AG04450 (cell line): ENCODE measurements at regions not wholly inside any gene's neighbourhood (a gene's known extent, or its start where the extent isn't known, plus 50 kb on each side); places are given as distances from the start of the nearest gene placed in this dataset.
"Not testable (repeated sequence)": the region's sequence is repeated elsewhere in the genome, so short reads cannot be mapped to it uniquely, and the experiment has no call there.

Experiments used
- CTCF ChIA-PET: fragments of 300-600, 350-600 bp; formaldehyde crosslinking; extraction: SDS; loops from one replicate; lab custom pipeline; 2022; ENCODE audit warnings: antibody characterized with exemption, inconsistent platforms; lab: Charles Lee
- POLR2A ChIA-PET: fragments of 350-600 bp; formaldehyde crosslinking; extraction: SDS; loops from one replicate; lab custom pipeline; 2021; ENCODE audit warnings: antibody characterized with exemption, inconsistent platforms; lab: Yijun Ruan, JAX
- DNase-seq: peaks from one replicate; pipeline ENCODE4 v3.0.0-alpha.2; 2011; ENCODE audit warnings: low read depth, low spot score
- H3K27ac ChIP-seq: one replicate; pipeline ENCODE4 v1.5.1; 2012; ENCODE audit warnings: low read depth, low read length, control low read depth
- H3K27me3 ChIP-seq: one replicate; pipeline ENCODE4 v1.6.0; 2012; ENCODE audit warnings: low read length; ENCODE audit not compliant: control insufficient read depth, insufficient read depth
- H3K4me3 ChIP-seq: 2 replicates; pipeline ENCODE4 v1.5.1; 2011; ENCODE audit warnings: mild to moderate bottlenecking, low read depth, low read length, control low read depth
- H3K9me3 ChIP-seq: 2 replicates; pipeline ENCODE4 v1.5.1; 2012; ENCODE audit warnings: low read length; ENCODE audit not compliant: control insufficient read depth, insufficient read depth
- TF ChIP-seq, protein P1 (sequence below): IDR thresholded peaks from 2 replicates; pipeline ENCODE4 v1.5.1; 2011; ENCODE audit warnings: low read depth, low read length, control low read depth, inconsistent platforms

DNA sequence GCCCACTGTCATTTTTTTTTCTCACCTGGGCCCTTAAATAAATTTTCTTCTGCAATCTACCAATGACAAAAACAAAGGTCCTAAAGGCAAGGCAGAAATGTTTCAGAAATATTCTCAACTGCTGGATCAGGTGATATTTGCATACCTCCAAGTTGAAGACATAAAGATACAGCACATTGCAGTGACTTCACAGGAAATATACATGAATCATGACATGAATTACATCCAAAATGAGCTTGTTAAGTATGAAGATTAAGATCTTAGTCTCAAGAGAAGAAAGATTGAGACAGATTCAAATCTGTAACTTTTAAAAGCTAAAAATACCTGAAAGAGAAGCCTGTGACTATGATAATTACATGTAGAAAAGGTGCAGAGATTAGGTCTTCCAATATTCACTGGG lies 207.8 kb downstream of the SIPA1L2 start:
- CTCF ChIA-PET: interaction anchor here (0.6 to 1.4 kb wide), 2 partner anchors 470 to 665 kb away, joined by 3 read pairs; no protein-coding TSS in a partner anchor
- no peaks in the 10 kb centered on the region for H3K27me3 ChIP-seq
- no peaks in the 10 kb centered on the region for H3K9me3 ChIP-seq
- POLR2A ChIA-PET: no interaction called here
- H3K27ac ChIP-seq: no peak overlapping the region
- no peak overlapping the region for H3K4me3 ChIP-seq
- TF ChIP-seq, protein P1, sequence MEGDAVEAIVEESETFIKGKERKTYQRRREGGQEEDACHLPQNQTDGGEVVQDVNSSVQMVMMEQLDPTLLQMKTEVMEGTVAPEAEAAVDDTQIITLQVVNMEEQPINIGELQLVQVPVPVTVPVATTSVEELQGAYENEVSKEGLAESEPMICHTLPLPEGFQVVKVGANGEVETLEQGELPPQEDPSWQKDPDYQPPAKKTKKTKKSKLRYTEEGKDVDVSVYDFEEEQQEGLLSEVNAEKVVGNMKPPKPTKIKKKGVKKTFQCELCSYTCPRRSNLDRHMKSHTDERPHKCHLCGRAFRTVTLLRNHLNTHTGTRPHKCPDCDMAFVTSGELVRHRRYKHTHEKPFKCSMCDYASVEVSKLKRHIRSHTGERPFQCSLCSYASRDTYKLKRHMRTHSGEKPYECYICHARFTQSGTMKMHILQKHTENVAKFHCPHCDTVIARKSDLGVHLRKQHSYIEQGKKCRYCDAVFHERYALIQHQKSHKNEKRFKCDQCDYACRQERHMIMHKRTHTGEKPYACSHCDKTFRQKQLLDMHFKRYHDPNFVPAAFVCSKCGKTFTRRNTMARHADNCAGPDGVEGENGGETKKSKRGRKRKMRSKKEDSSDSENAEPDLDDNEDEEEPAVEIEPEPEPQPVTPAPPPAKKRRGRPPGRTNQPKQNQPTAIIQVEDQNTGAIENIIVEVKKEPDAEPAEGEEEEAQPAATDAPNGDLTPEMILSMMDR: no peak
- no peak for DNase-seq

GRCh38 chr1:232421143-232421796 lies 208.7 kb downstream of the SIPA1L2 start:
- Histone ChIP-seq H3K27ac (no peak overlapping the region), H3K9me3 (no peaks in the 10 kb centered on the region), H3K4me3 (no peak overlapping the region), H3K27me3 (no peaks in the 10 kb centered on the region)
- CTCF ChIA-PET: no interaction called here
- no peak for DNase-seq
- POLR2A ChIA-PET: no interaction called here
- TF ChIP-seq, protein P1: no peak

GRCh38 chr1:232417636-232418248 lies 212.2 kb downstream of the SIPA1L2 start:
- Histone ChIP-seq H3K27ac (no peak overlapping the region), H3K4me3 (no peak overlapping the region), H3K27me3 (no peaks in the 10 kb centered on the region), H3K9me3 (no peaks in the 10 kb centered on the region)
- no peak for DNase-seq
- TF ChIP-seq, protein P1: no peak
- CTCF ChIA-PET: no interaction called here
- POLR2A ChIA-PET: no interaction called here

- DNase-seq: no peak
- Histone ChIP-seq H3K4me3 (no peak overlapping the region), H3K27me3 (no peaks in the 10 kb centered on the region), H3K27ac (no peak overlapping the region), H3K9me3 (no peaks in the 10 kb centered on the region)
- CTCF ChIA-PET: no interaction called here
- POLR2A ChIA-PET: no interaction called here
- TF ChIP-seq, protein P1: no peak
Measured at GRCh38 chr1:232416026-232416568, 213.8 kb downstream of the SIPA1L2 start.

DNA sequence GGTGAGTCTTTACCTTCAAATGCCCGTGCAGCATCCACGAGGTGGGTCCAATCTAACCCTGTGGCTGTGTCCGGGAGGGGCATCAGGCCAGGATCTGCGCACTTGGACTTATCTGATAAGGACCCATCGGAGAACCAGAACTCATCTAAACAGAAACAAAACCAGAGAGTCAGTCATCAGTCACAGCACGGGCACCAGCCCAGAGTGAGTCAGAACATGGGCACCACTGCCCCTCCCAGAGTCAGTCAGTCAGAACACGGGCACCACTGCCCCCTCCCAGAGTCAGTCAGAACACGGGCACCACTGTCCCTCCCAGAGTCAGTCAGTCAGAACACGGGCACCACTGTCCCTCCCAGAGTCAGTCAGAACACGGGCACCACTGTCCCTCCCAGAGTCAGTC lies 214.5 kb downstream of the SIPA1L2 start:
- H3K27ac ChIP-seq, POLR2A ChIA-PET, DNase-seq, H3K9me3 ChIP-seq, H3K4me3 ChIP-seq, CTCF ChIA-PET, H3K27me3 ChIP-seq: not testable (repeated sequence)
